ENCODE measurements at regions not wholly inside any gene's neighbourhood (a gene's known extent, or its start where the extent isn't known, plus 50 kb on each side); places are given as distances from the start of the nearest gene placed in this dataset.
"Not testable (repeated sequence)": the region's sequence is repeated elsewhere in the genome, so short reads cannot be mapped to it uniquely, and the experiment has no call there.

DNA sequence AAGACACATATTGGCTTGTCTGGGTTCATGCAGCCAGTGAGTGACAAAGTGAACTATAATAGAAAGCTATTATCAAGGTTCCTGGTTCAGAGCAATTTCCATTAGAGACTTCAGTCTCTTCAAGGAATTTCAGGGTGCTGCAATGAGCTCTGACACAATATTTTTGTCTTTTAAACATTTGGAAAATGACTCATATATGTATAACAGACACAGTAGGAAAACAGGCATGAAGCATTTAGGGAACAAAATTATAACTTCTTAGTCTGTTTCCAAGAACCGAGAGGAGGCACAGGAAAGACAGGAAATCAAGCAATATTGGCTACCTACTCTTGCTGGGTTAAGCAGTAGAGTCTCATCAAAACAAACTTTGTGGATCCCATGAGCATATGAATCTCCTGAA, 170.4 kb downstream of the PTPRC start:
- DNase-seq, result no peak

DNA sequence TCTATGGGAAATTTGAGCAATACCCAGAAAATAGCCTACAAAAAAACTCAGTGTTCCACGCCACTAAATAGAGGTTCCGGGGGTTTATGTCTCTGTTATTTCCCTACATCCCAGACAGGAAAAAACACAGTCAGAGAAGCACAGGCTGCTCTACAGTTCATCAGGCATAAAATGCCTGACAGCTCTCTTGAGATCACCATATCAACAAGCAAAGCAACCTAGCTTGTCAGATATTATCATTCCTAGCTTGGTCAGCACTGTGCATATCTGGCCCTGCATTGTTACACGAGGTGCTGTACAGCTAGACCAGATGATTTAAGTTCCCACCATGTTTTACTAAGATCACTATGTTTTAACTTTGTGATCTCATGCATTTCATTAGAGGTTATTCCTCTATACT, 172.6 kb downstream of the PTPRC start:
- no peak for DNase-seq

DNA sequence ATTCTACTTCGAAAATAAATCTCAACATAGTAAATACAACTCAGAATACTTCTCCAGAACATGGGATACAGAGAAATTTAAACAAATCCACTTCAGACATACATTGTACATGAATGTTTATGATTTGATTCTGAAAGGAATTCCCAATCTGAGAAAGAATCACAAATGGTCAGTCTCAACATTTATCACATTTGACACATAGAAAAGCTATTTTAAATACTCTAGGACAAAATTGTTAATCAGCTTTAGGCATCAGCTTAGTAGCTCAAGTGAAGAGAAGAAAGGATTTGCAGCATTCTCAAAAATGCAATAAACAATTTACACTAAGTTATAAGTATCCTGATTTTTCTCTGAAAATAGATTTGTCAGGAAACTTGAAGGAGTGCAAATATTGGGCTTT, 184.8 kb downstream of the PTPRC start:
- DNase-seq, result no peak

DNA sequence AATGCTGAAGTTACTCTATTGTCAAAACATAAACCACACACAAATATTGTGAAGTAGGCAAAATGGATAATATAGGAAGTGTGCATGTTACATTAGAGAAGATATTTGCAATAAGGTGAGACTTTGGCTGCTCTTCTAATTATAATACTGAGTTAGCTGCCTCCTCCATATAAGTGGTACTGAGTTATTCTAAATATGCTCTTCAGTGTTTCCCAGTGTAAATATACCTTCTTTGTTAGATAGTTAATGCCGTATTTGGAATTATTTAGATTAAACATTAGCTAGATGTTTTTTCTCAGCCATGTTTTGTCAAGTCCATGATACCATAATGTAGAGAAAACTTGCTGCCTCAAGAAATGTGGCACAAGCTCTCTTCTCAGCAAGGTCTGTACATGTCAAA, 186.4 kb downstream of the PTPRC start:
- no peak for DNase-seq

DNA sequence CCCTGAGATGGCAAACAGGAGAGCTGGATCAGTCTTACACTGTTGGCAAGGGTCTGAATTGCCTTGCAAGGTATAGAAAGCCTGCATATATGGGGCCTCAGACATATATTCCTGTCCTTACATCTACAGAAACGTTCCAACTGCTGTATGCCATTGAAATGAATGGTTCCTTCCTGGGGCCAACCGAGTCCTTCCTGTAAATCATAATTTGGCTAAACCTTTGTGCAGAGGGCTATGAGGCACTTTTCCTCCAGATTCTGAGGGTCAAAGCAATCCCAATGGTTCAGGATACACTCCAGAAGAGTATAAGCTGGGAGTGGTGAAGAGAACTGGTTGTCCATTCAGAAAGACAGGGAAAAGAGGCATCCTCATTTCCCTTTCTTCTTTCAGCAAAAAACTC, 190.5 kb downstream of the PTPRC start:
- no peak for DNase-seq

DNA sequence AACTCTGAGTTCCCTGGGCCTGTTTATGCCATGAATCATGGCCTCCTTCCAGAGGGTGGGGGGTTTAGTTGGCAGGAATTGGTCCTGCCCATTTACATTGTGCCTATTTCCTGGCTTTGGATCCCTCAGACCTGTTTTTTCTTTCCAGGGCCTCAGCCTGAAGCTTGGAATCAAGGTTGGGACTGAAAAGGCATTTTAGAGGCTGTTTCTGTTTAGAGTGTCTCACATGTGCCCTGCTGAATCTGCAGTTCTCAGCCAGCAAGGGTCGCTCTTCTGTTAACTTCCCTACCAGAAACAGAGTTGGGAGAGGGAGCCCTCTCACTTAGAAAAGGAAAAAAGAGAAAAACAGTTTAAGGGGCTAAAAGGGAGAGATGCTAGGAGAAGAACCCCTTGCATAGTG, 191.1 kb downstream of the PTPRC start:
- DNase-seq, result no peak

DNA sequence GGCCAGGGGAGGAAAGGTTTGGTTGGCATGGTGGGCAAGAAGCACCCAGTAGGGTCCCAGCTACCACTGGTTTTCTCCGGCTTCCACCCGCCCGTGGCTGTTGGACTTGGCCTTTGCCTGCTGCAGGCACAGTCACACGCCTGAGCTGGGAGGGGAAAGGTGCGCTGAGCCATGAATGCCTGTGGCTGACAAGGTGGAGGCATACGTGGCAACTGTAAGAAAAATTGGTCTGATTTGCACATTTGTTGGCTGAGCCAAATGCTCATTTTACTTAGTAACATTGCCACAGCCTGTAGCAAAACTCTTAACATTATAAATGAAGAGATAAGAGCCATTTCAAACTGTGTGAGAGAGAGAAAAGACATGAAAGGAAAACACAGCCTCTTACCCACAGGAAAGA, 191.6 kb downstream of the PTPRC start:
- no peak for DNase-seq

DNA sequence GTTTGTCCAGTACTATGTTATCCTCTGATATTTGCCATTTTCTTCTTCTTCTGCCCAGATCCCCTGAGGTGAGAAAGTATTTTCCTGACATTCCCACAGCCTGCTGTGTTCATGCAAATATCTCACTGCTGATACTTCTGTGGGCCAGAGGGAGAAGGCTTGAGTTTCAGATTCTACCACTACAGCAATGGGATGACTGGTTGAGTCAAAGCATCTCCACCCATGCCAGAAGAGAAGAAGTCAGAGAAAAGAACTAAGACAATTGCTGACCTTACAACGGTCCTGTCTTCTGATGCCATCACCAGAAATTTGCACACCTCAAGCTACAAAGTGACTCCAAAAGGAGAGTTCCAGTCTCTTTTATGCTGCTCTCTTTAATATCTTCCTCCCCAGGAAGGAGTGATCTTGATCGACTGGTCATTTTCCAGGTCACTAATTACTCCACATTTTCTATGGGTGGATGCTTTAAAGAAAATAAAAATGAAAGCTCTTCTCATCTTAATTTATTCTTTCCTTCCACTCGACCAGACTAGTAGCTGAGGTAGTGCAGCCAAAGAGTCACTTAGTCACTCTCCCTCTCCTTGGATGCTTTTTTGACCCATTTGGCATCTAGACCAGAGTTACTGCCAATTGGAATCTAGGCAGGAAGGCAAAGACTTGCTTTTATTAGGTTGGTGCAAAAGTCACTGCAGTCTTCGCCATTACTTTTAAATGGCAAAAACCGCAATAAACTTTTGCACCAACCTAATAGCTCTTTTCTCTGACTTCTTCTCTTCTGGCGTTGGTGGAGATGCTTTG, 195.1 kb downstream of the PTPRC start:
- no peak for DNase-seq

DNA sequence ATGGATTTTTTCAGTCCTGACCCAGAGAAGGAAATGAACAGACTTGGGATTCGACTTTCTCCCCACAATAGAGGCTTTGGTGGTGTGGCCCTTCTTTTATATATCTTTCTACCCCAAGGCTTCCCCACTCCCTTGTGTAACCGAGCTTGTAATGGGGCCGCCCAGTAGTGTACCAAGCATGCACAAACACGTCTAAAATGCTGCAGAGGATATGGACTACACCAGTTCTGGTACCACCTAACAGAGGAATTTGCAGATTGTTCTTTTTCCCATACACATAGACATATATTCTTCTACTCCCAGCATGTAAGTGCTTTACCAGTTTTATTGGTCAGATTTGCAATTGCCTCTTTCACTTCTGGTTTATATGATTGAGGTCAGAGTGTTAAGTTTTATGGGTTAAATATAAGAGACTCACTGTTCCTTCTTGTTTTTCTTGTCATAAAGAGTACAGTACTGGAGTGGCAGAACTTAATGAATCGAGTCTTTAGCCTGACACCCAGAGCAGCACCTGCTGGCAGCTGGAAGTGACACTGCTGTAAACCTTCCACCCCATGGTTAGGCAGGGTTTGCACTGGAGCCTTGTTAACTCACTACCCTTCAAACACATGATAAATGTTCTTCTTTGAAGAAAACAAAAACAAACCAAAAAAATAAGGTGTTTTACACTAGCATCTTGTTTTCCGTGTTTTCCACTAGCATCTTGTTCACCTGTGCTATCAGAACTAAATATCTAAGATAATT, 198.6 kb downstream of the PTPRC start:
- DNase-seq, result no peak

DNA sequence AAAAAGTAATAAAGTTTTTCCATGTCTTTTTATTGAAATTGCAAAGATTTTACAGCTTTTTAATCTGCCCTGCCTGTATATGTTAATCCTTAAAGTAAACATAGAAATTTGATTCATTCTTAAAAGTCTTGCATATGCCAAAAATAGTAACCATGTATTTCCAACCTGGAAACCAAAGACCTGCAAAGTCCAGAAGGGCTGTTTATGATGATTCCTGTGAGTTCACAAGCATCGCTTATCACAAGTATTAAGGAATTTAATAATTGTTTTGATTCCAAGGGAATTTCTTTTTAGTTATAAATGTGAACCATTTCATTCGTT, 199.1 kb downstream of the PTPRC start:
- no peak for DNase-seq

DNA sequence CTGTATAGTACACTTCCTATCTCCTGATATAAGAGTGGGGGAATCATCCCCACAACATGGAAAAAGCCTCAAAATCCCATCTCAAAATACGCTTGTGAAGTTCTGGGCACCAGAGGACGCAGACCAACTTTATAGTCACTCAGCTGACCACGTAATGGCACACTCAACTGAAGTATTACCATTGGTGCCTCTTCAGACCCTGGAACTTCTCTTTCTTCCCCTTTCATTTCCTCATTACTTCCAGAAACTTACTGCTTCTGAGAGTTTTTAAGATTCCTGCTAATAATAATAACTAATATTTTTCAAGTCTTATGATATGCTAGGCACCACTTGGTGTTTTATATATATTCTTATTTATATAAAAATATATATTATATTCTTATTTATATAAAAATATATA, 202.6 kb downstream of the PTPRC start:
- DNase-seq, result no peak

DNA sequence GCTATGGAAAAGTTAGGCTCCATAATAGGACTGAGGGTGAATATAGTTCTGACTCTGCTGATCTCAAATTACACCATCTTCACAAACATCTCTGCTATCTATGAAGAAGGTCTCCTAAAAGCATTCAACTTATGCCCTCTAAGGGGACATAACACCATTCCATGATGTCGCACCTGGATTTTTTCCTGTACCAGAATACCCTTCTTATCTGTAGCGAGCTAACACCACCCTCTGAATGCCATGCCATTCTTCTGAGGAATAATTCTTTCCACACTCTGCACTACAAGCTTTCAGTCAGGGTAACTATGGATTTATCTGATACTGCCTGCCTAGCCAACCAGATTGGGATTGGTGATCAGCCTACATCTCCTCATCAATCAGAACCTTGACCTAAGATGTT, 203.8 kb downstream of the PTPRC start:
- no peak for DNase-seq

DNA sequence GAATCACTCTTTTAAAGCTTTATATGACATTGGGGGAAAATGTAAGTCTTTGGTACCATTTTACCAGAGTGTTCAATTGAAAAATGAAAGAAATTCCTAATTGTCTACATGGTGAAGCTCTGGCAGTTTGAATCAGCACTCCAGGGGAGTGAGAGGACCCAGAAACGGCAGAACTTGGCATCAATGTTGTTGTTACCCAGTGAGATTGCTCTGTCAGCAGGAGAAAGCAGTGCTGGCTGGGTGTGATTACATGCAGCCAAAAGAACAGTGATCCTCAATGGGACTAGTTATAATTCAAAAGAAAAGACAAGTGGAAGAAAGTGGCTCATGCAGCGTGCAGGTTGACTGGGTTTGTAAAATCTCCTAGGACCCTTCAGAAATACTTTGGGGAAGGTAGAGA, 206.4 kb downstream of the PTPRC start:
- no peak for DNase-seq

DNA sequence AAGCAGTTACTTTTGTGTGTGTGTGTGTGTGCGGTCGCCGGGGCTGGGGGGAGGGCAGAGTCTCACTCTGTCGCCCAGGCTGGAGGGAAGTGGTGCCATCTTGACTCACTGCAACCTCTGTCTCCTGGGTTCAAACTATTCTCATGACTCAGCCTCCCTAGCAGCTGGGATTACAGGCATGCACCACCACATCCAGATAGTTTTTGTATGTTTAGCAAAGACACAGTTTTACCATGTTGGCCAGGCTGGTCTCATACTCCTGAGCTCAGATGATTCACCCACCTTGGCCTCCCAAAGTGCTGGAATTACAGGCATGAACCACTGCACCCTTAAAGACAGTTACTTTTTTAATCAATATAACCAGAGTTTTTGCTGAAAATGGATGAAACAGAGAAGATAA, 207.0 kb downstream of the PTPRC start:
- DNase-seq, result no peak

DNA sequence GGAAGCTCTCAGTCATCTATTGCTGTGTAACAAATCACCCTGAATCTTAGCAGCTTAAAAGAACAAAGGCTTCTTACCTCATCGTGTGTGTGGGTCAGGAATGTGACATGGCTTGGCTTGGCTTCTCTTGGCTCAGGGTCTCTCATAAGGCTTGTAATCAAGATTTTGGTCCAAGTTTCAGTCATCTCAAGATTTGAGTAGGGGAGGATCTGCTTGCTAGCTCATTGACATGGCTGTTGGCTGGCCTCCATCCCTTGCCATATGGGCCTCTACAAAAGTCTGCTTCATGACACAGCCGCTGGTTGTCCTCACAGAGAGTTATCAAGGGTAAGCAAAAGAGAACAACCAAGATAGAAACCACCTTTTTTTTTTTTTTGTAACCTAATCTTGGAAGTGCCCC, 207.7 kb downstream of the PTPRC start:
- DNase-seq, result peak in 8 of 56 donors; percentile 7 to 35 (median 17)

DNA sequence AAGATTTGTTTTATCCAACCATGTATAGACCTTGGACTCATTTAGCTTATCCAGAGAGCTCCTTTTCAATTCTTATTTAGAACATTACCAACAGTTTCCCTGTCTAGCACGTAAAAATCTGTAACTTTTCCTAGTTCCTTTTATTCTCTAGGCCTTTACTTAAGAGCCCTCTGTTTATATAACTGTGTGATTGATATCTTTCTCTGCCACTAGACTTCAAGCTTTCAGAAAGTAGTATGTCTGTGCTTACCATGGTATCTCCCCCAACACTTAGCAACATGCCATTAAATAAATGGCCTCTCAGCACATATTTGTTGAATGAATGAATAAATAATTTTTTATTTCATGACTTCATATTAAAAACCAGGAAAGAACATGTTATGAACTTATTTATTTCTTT, 209.4 kb downstream of the PTPRC start:
- no peak for DNase-seq

DNA sequence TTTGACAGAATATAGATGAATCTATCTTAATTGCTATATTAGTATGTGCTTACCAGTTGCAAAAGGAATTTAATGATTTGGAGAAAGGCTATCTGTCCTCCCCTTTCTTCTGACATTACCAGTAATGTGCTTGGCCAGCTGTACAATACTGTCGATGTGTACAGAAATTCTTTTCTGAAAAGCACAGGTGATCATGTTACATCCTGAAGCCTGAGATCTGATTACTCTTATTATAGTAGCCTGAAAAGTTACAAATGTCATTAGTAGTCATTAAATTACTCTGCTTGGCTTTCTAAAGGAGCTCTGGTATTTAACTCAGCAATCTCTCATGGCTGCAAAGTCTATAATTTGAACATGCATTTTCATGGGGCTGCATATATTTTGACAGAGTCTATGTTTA, 209.8 kb downstream of the PTPRC start:
- DNase-seq, result no peak

DNA sequence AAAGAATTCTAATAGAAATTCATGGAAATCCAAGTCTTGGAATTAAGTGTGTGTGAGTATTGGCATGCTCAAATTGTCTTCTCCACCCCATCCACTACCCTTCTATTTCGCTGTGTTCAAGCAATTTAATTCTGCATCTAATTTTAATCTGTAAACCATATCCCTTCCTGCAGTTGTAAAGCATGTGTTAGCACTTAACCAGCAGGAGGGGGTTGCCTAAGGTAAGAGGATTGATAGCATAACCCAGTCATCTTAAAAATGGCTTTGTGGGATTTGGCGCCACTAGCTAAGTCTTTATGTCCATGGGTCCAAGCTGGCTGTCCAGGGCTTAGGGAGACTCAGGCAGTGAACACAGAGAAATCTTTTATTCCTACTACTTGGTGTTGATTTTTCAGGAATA, 210.3 kb downstream of the PTPRC start:
- no peak for DNase-seq

DNA sequence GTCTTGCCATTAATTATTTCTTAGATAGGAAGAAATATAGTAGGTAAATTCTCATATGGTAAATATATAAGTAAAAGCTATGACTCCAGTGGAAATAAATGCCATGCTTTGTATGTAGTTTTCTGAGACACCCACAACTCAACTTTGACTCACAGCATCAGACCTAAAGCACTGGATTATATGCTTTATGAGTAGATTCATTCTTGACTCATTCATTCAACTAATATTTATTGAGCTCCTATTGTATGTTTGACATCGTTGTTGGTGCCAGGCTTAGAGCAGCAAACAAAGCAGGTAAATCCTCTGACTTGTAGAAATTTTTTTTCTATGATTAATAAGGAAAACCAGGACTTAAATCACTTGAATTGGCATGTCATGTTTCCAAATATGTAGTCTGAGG, 211.4 kb downstream of the PTPRC start:
- no peak for DNase-seq

DNA sequence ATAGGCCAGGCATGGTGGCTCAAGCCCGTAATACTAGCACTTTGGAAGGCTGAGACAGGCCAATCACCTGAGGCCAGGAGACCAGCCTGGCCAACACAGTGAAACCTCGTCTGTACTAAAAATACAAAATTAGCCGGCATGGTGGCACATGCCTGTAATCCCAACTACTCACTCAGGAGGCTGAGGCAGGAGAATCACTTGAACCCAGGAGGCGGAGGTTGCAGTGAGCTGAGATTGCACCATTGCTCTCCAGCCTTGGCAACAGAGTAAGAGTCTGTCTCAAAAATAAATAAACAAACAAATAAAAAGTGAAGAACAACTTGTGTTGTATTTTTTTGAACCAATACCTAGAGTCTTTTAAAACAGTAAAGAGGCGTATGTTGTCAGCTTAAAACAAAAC, 212.1 kb downstream of the PTPRC start:
- not testable (repeated sequence) for DNase-seq

DNA sequence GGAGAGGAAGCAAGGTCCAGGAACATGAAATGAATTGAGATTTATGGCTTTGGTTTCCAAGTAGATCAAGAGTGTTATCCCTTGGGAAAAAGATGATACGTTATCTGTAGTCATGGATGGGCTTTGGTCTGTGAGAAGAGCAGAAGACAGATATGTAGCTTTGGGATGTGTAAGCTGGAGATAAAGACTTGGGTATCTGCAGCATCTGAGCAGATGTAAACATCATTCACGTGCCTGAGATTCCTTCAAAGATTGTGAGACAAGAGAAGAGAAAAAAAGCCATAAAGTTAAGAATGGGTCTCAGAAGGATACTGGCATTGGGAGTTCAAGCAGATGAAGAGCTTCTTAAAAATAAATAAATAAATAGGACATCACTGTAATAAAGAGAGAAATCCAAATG, 217.8 kb downstream of the PTPRC start:
- no peak for DNase-seq

DNA sequence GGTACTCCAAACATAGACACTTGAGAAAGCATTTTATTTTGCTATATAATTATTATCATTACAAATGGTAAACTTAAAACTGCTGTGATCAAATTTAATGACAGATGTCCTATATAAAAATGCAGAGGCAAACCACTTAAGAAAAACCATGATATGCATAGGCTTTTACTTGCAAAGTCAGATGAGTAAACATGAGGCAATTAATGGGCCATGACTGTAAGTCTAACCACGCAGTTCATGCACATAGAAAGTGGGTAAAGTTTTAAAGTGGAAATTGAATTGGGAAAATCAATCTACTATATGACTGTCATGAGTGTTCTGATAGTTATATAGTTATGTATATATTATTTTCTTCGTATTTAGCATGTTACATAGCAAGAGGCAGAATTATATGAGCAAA, 219.2 kb downstream of the PTPRC start:
- no peak for DNase-seq

DNA sequence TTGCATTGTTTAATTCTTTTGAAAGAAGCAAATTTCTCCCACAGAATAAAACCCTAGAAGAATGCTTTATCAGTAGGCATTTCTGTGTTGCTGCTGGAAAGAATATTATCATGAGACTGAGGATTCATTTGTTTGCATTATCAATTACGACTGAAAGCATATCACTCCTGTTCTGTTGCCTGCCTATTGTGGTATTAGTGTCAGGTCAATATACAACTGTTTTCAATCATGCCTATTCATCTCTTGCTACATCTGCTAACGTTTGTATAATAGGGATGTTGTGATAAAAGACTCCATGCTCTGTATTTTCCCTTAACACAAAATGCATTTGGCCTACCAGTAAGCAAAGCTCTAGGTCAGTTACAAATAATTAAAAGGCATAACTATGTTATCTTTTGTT, 221.5 kb downstream of the PTPRC start:
- no peak for DNase-seq

All from nucleus accumbens (tissue), 56 donors.